ENCODE measurements at regions not wholly inside any gene's neighbourhood (a gene's known extent, or its start where the extent isn't known, plus 50 kb on each side); places are given as distances from the start of the nearest gene placed in this dataset.

GRCh38 chr14:29042551-29042950 lies 276.0 kb downstream of the FOXG1 start:
- Histone ChIP-seq H3K4me3 (replicated peaks; ENCODE audit: insufficient read depth, low read length) (no peak overlapping the region), H3K27me3 (ENCODE audit: insufficient read depth, poor library complexity, severe bottlenecking) (no peaks in the 10 kb centered on the region), H3K27ac (replicated peaks) (no peak overlapping the region)
- no peak for DNase-seq (ENCODE audit: low read depth in 1 of 2, low spot score in 1 of 2)
- TF ChIP-seq GABPA (IDR thresholded peaks at IDR 0.05; ENCODE audit: low read depth) (no peak), CTCF (IDR thresholded peaks at IDR 0.05; ENCODE audit: insufficient read depth, low read length) (no peak), REST (IDR thresholded peaks at IDR 0.05; ENCODE audit: insufficient replicate concordance, low read depth) (no peak), POLR2AphosphoS5 (IDR thresholded peaks at IDR 0.05; ENCODE audit: low read depth) (no peak), SPI1 (IDR thresholded peaks at IDR 0.05; ENCODE audit: borderline replicate concordance, low read depth) (no peak)

GRCh38 chr14:29043737-29044136 lies 277.1 kb downstream of the FOXG1 start:
- Histone ChIP-seq H3K4me3 (replicated peaks; ENCODE audit: insufficient read depth, low read length) (no peak overlapping the region), H3K27me3 (ENCODE audit: insufficient read depth, poor library complexity, severe bottlenecking) (no peaks in the 10 kb centered on the region), H3K27ac (replicated peaks) (no peak overlapping the region)
- DNase-seq (ENCODE audit: low read depth in 1 of 2, low spot score in 1 of 2), result no peak
- TF ChIP-seq CTCF (IDR thresholded peaks at IDR 0.05; ENCODE audit: insufficient read depth, low read length) (no peak), SPI1 (IDR thresholded peaks at IDR 0.05; ENCODE audit: borderline replicate concordance, low read depth) (no peak), REST (IDR thresholded peaks at IDR 0.05; ENCODE audit: insufficient replicate concordance, low read depth) (no peak), POLR2AphosphoS5 (IDR thresholded peaks at IDR 0.05; ENCODE audit: low read depth) (no peak), GABPA (IDR thresholded peaks at IDR 0.05; ENCODE audit: low read depth) (no peak)

GRCh38 chr14:29045237-29045636 lies 278.6 kb downstream of the FOXG1 start:
- TF ChIP-seq REST (IDR thresholded peaks at IDR 0.05; ENCODE audit: insufficient replicate concordance, low read depth) (no peak), SPI1 (IDR thresholded peaks at IDR 0.05; ENCODE audit: borderline replicate concordance, low read depth) (no peak), CTCF (IDR thresholded peaks at IDR 0.05; ENCODE audit: insufficient read depth, low read length) (no peak), POLR2AphosphoS5 (IDR thresholded peaks at IDR 0.05; ENCODE audit: low read depth) (no peak)
- no peaks in the 10 kb centered on the region for H3K27me3 ChIP-seq (ENCODE audit: insufficient read depth, poor library complexity, severe bottlenecking)
- no peak overlapping the region for H3K4me3 ChIP-seq (replicated peaks; ENCODE audit: insufficient read depth, low read length)
- no peak for DNase-seq (ENCODE audit: low read depth in 1 of 2, low spot score in 1 of 2)
- no peak overlapping the region for H3K27ac ChIP-seq (replicated peaks)
